GM19397 (cell line): ENCODE measurements at regions not wholly inside any gene's neighbourhood (a gene's known extent, or its start where the extent isn't known, plus 50 kb on each side); places are given as distances from the start of the nearest gene placed in this dataset.
"Not testable (repeated sequence)": the region's sequence is repeated elsewhere in the genome, so short reads cannot be mapped to it uniquely, and the experiment has no call there.

Experiments used
- ATAC-seq: cut with Tn5 transposase; IDR thresholded peaks from one replicate; pipeline ENCODE4 v1.9.1; 2021; ENCODE audit warnings: mild to moderate bottlenecking, moderate library complexity; ENCODE audit not compliant: unreplicated experiment

DNA sequence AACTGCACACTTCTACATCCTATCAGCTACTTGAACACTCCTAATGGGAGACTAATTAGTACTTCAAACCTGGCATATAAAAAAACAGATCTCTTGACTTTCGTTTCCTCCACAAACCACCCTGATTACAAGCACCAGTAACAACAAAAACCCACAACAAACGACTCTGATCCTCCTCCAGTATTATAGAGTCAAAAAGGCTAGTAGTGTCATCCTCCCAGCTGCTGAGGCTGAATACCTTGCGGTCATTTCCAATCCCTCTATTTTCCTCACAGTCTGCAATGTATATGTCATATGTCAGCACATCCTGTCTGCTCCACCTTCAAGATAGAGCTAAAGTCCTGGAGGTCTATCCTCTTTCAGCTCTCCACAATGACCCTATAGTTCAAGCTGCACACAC lies 688.9 kb upstream of the RAG2 start:
- no peak for ATAC-seq

DNA sequence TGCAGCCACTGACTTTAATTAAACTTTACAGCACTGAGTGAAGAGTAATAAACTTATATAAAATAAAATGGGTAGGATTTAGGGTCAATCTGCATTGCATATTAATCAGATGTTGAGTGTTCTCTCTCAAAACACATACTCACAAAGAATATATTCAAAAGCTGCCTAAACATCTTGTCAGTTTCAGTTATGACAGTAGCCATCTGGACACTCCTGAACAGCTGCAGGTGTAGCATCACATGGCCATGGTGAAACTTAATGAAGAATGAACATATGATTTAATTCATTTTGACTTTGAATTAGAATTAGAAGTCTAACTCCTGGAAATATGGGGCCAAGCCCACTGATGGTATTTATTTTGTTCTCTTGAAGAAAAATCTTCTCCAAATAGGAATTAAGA lies 684.3 kb upstream of the RAG2 start:
- ATAC-seq, result no peak

DNA sequence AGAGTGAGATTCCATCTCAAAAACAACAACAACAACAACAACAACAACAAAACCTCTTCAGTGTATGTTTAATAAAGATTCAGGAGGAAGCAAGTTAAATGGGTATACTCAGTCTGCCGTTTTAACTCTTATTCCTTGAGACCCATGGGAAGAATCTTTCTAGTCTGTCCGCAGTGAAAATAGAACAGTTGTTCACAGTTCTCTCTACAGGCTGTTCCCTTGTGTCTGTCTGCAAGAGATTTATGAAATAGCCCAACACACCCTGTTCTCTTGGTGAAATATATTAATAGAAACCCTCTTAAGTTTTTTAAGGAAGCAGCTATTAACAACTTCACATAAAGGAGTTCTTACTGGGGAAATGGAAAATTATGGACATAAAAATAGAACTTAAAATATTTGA lies 682.2 kb upstream of the RAG2 start:
- no peak for ATAC-seq

DNA sequence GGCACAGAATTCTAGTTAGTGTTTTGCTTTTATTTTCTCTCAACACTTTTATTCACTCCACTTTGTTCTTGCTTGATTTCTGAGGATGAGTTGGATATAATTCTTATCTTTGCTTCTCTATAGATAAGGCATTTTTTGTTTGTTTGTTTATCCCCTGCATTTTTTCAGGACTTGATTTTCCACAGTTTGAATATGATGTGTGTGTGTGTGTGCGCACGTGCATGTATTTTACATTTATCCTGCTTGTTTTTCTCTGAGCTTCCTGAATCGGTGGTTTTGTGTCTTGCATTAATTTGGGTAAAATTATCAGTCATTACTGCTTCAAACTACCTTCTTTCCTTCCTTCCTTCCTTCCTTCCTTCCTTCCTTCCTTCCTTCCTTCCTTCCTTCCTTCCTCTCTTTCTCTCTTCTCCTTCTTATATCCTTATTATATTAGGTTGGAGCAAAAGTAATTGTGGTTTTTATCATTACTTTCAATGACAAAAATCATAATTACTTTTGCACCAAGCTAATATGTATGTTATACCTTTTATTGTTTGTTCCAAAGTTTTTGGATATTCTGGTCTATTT lies 679.9 kb upstream of the RAG2 start:
- ATAC-seq, result no peak

DNA sequence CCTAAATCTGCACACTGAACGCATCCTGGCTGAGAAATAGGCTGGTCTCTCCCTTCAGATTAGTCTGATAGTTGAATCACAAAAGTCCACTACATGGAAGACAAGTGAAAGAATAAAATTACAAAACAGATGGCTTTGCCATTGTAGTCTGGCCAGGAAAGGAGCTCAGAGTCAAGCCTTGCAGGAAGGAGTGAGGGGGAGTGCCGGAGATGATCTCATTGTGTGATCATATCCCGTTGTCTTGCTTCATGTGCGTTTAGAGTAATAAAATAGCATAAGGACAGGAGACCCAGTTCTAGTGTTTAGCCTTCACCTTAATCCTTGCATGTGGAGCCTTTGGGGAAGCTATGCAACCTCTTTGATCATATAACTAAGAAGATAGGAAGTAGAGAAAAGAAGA lies 666.7 kb upstream of the RAG2 start:
- ATAC-seq, result no peak

DNA sequence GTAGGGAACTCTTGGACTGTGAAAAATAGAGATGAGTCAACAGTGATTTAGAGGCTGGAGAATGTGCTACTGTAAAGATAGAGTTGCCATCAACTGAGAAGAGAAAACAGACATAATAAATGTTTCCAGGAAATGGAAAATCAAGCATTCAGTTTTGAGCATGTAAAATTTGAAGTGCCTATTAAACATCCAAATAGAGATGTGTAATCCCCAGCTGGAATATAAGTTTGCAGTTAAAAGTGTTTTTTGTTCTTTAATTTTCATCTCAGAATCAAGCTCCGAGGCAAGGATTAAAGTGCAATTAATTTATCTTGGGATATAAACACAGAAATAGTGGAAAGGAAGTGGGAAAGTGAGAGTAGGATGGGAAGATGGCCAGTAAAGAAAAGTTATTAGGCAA lies 666.0 kb upstream of the RAG2 start:
- no peak for ATAC-seq

GRCh38 chr11:37263467-37263866 lies 665.4 kb upstream of the RAG2 start:
- ATAC-seq, result not testable (repeated sequence)

DNA sequence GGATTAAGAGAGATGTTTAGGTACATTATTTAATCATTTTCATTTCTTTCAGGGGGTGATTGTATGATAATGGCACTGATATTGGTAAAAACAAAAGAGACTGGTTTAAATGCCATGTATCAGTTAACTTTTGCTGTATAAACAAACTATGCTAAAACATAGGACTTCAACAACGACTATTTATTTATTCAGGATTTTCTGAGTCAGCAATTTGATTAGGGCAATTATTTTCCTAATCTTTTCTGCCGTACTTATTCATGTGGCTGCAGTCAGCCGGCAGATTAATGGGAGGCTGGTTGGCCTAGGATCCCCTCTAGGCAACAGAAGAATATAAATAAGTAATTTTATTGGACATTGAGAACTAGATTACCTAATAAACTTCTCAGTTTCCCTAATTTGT lies 661.7 kb upstream of the RAG2 start:
- no peak for ATAC-seq

DNA sequence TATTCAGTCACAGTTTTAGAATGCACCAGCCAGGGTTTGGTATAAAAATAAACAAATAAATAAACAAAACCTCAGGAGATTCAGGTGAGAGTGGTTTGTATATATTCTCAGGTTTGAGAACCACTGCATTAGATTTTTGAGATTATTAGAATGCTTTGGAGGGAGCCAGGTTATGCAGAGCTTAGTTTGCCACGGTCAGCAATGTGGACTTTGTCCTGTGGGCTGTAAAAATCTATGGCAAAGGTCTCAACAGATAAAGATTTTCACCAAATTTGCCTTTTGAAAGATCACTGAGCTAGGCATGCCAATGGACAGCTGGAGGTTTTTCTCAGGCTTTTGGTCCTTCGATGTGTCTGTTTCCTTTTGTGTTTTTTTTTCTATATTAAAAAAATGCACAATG lies 650.1 kb upstream of the RAG2 start:
- ATAC-seq, result no peak

DNA sequence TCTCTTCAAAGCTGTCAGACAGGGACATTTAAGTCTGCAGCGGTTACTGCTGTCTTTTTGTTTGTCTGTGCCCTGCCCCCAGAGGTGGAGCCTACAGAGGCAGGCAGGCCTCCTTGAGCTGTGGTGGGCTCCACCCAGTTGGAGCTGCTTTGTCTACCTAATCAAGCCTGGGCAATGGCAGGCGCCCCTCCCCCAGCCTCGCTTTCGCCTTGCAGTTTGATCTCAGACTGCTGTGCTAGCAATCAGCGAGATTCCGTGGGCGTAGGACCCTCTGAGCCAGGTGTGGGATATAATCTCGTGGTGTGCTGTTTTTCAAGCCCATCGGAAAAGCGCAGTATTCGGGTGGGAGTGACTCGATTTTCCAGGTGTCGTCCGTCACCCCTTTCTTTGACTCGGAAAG lies 648.1 kb upstream of the RAG2 start:
- not testable (repeated sequence) for ATAC-seq

- ATAC-seq, result no peak
Measured at GRCh38 chr11:37230865-37231264, 632.8 kb upstream of the RAG2 start.

- ATAC-seq, result no peak
Measured at GRCh38 chr11:37223962-37224361, 625.9 kb upstream of the RAG2 start.

- ATAC-seq, result no peak
Measured at GRCh38 chr11:37203006-37203405, 605.0 kb upstream of the RAG2 start.

- no peak for ATAC-seq
Measured at GRCh38 chr11:37199082-37199481, 601.0 kb upstream of the RAG2 start.

GRCh38 chr11:37184326-37184725 lies 586.3 kb upstream of the RAG2 start:
- ATAC-seq, result no peak

GRCh38 chr11:37182031-37182430 lies 584.0 kb upstream of the RAG2 start:
- no peak for ATAC-seq

DNA sequence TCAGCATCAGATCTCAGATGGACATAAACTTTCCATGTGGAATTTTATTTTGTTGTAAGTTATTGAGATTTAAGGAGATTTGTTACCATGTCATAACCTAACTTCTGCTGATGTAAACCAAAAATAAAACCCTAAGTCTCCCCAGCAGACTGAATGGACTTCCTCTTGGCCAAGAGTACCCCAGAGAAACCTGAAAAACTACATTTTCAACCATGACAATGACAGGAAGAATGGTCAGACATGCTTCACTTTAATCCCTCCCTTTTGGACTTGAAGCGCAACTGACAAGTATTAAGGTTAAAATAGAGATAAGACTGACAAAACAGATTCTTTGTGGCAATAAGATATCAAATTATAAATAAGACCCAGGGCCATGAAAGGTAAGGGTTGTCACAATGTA lies 579.7 kb upstream of the RAG2 start:
- ATAC-seq, result no peak

DNA sequence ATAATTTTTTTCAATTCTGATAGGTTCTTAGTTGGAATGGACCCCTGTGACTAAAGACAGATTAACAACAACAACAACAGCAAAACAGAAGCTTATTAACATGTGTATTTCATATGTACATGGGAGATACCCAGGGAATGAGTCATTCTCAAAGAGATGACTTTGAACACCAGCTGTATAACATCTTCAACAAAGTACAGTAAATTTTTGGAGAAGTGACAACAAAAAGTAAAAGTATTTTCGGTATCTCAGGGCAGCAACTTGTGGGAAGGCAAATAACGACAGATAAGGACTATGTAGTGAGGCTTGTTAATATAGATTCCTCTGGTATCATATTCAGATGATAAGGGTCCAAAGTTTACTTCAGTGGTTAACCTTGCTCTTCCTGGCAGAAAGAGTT lies 573.4 kb upstream of the RAG2 start:
- ATAC-seq, result no peak

GRCh38 chr11:37170311-37170710 lies 572.3 kb upstream of the RAG2 start:
- ATAC-seq, result no peak

GRCh38 chr11:37145434-37145833 lies 547.4 kb upstream of the RAG2 start:
- ATAC-seq, result not testable (repeated sequence)

- no peak for ATAC-seq
Measured at GRCh38 chr11:37142591-37142990, 544.6 kb upstream of the RAG2 start.

- ATAC-seq, result no peak
Measured at GRCh38 chr11:37141707-37142106, 543.7 kb upstream of the RAG2 start.

DNA sequence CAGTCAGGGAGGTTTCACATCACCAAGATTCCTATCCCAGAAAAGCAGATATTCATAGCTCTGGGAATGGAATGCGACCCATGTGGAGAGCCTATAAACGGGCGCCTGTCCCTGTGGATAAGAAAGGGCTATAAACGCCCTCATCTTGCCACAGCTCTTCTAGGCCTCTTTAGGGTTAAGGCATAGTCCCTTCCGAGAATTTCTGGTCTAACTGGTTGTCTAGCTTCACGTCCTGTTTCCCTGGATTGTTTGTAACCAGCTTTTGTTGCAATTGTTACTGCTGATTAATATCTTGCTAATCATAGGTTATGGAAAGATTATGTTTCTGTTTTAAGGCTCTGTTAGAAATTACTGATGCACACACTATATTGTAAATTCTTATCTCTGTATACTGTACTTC lies 537.6 kb upstream of the RAG2 start:
- not testable (repeated sequence) for ATAC-seq

DNA sequence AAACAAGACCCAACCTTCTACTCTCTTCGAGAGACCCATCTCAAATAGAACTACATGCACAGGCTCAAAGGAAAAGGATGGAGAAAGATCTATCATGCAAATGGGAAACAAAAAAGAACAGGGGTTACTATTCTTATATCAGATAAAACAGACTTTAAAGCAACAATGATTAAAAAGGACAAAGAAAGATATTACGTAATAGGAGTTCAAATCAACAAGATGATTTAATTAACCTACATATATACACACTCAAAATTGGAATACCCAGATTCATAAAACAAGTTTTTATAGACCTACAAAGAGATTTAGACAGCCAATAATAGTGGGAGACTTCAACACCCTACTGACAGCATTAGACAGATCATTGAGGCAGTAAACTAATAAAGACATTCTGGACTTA lies 536.6 kb upstream of the RAG2 start:
- no peak for ATAC-seq
